ENCODE measurements at regions not wholly inside any gene's neighbourhood (a gene's known extent, or its start where the extent isn't known, plus 50 kb on each side); places are given as distances from the start of the nearest gene placed in this dataset.

DNA sequence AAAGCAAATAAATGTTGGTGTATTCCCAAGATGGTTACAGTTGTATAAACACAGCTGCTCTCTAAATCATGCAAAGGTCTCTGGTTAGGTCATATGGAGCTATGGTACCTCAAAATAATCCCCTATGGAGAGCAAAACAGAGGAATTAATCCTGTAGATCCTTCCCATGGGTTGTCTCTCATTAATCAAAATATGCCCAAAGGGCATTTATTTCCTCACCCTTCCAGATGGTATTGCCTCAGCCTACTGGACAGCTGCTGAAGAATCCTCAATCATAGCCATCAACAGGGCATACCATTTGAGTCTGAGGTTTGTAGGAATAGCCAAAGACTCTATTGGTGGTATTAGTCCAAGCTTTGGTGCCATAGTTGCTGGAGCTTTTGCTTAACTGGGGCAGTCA, 360.9 kb downstream of the RPL10L start:
- DNase-seq (ENCODE audit: low read depth): no peak

DNA sequence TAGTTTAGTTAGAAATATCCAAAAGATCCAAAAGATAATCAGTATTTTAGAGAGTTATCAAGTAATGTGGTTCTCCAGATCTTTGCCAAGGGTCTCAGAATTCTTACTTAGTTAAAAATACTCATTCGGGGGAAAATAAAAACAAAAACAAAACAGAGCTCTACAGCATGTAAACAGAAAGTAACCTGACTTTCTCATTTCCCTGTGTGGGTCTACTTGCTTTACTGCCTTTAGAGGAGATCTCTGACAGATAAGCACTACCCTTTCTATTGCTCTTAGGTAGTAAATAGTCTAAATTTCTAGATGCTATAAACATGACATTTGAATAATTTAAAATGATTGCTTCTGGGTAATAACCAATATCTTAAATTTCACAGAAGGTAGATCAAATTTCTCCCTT, 371.8 kb downstream of the RPL10L start:
- DNase-seq (ENCODE audit: low read depth): no peak

DNA sequence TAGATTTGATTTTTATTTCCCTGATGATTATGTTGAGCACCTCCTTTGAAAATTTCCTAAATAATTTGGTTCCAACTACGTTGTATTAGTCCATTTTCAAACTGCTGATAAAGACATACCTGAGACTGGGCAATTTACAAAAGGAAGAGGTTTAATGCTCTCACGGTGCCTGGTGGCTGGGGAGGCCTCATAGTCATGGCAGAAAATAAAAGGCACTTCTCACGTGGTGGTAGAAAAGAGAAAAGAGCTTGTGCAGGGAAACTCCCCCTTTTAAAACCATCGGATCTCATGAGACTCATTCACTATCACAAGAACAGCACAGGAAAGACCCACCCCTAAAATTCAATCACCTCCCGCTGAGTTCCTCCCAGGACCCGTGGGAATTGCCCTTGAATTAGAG, 372.3 kb downstream of the RPL10L start:
- DNase-seq (ENCODE audit: low read depth): no peak

- no peak for DNase-seq (ENCODE audit: low read depth)
These were observed 392.0 kb downstream of the RPL10L start for GRCh38 chr14:46259536-46259935.

- DNase-seq (ENCODE audit: low read depth): no peak
These were observed 395.2 kb downstream of the RPL10L start for GRCh38 chr14:46256381-46256780.

DNA sequence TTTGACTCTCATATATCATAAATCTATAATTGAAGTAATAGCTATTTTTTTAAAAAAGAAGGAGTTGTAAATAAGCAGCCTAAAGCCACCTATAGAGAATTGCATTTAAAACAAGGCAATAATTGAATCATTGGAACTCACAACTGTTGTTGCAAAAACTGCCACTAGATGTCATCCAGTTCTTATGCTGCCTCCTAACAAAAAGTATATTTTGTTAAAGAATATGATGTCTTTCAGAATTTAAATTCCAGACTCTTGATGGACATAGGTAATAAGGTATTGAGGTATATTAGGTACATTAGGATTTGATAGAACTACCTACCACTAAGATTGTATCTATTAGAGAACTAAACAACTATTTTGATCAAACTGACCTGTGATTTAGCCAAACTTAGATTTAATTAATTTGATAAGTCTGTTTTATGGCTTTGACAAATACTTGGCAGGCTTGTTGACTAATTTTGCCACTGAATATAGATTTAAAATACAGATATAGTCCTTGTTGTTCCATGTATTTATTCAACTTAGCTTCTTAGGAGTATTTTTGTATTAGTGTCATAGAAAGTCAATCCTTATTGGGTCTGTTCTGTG, 401.4 kb downstream of the RPL10L start:
- peak; percentile 2 for DNase-seq (ENCODE audit: low read depth)

DNA sequence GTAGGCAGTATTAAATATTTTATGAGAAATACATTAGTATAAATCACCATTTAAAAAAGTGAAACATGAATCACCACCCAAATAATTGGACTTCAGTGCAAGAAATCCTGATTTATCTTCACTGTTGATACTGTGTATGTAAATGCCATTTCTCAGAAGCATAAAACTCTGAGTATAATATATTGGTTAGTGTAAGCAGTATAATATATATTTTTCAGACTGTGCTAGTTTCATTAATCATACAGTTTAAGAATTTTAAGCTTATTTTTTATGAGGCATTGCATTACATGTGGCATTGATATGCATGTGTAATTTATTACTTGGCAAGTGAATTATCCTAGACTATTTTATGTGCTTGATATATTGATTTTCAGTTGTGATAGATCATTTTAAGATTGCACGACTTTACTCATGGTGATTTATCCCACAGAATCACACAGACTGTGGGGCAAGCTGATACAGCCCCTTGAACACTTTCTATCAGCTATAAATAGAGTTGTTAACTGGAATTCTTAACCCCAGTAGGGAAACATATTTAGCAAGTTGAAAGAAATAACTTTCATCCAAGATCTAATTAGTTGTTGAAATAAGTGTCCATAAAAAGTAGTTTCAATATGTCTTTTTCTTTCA, 403.5 kb downstream of the RPL10L start:
- DNase-seq (ENCODE audit: low read depth): no peak

GRCh38 chr14:46245276-46245675, 406.3 kb downstream of the RPL10L start:
- no peak for DNase-seq (ENCODE audit: low read depth)

DNA sequence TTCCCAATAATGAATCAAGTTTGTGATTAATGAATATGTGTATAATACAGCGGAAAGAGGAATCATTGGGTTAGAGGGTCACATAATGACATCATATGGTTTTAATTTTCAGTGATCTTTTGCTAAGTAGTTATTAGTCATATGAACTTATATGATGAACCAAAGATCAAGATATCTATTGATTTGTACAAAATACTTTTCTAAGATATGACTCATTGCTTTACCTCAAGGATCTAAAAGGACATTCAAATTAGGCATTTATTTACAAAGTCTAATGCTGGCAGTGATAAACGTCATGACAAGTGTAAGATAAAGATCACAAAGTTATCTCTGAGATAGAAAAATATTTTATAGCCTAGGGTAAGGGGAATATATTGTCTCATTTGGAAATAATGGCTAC, 417.8 kb downstream of the RPL10L start:
- DNase-seq (ENCODE audit: low read depth): no peak

DNA sequence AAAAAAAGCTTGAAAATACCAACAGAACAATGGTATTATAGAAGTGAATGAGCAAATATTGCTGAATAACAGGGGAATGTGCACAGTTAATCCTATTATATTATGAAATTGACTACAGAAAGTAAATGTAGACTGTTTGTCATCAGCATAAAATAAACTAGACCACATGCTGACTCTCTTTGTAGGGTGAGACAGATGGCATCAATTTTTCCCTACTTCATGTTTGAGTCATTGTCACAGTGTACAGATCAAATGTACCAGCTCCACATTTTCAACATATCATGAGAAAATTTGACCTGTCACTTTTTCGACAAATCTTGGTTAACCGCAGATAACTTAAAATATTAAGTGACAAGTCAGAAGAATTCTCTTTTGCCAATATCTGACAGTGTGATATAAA, 421.0 kb downstream of the RPL10L start:
- DNase-seq (ENCODE audit: low read depth): no peak

GRCh38 chr14:46215801-46216200, 435.8 kb downstream of the RPL10L start:
- no peak for DNase-seq (ENCODE audit: low read depth)

- no peak for DNase-seq (ENCODE audit: low read depth)
These were observed 452.9 kb downstream of the RPL10L start for GRCh38 chr14:46198676-46199075.

DNA sequence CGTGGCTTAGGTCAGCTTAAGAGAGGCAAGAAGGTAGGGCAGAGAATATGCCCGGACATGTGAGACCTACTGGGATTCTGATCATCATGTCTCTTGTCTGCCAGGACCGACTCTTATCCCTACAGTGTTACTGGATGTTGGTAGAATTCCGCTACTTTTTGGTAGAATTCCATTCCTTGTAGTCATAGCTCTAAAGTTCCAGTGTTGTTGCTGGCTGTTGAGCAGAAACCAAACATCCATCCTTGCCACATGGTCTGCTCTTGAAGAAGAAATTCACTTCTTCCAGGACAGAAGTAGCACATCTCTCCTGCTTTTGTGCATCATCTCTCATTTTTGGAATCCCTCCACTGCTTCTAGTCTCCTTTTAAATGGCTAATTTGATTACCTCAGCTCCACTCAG, 453.7 kb downstream of the RPL10L start:
- DNase-seq (ENCODE audit: low read depth): no peak

All from M059J (cell line).